HG02610 (cell line): ENCODE measurements at regions not wholly inside any gene's neighbourhood (a gene's known extent, or its start where the extent isn't known, plus 50 kb on each side); places are given as distances from the start of the nearest gene placed in this dataset.
"Not testable (repeated sequence)": the region's sequence is repeated elsewhere in the genome, so short reads cannot be mapped to it uniquely, and the experiment has no call there.

Source experiments
- ATAC-seq: cut with Tn5 transposase; IDR thresholded peaks from one replicate; pipeline ENCODE4 v1.9.1; 2021; ENCODE audit warnings: mild to moderate bottlenecking, moderate library complexity; ENCODE audit not compliant: unreplicated experiment

DNA sequence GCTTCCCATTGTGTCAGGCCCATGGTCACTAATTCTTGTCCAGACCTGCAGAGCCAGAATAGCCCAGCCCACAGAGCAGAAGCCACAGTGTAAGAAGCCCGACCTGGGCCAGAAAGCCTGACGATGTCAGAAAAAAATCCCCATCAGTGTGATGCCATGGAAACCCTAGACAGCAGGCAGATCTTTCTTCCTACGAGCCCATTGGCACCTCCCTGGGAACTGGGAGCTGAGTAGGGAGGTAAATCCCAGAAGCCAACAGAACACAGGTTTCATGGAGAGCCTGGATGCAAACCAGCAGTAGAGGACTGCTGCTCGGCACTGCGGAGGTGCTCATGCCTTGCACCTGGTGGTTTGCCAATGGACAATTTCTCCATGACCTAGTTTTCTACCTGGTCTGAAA lies 82.2 kb upstream of the SLC22A16 start:
- no peak for ATAC-seq

DNA sequence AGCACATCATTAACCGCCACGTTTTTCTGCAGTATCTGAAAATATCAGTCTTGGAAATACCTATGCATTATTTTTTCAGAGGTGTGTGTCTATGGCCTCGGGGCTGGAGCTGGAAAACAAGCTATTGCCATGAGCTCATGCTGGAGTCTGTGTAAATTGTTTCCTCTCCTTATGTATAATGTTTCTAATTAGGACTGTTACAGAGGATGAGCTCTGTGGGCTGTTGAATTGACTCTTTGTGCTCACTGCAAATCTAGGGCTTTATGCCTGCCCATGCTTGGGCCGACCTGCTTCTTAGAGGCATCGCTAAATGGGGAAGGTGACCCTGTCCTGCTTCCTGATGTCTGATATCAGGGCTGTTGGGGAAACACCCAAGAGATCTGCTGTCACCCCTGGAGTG lies 80.8 kb upstream of the SLC22A16 start:
- no peak for ATAC-seq

DNA sequence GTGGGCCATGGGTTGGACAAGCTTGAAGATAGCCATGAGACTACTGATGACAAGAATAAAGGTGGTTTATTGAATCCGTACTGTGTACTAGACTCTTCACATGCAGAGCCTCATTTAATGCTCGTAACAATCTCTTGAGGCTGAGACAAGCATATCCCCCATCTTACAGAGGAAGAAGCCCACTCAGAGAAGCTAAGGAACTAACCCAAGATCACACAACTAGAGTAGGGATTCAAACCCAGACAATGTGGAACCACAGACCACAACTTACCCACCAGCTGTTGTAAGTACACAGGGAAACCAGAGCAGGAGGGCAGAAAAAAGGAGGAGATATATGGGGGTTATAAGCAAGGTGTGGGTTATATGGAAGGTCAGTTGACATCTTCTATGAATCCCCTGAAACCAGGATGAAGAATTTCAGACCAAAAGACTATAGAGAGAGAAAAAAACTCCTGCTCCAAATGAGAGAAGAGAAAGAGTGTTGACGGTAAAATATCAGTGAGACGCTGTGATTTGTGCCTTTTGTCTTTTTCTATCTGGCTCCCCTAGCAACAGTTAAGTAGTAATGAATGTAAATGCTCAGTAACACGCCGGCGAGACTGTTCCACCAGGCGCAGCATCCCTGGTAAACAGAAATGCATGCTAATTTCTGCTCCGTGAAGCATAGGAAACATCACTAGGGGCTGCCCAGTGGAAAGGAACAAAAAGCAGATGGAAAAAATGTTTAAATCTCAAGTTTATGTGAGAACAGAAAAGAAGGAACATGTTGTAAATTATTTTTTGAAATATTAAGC lies 80.1 kb upstream of the SLC22A16 start:
- ATAC-seq: no peak

DNA sequence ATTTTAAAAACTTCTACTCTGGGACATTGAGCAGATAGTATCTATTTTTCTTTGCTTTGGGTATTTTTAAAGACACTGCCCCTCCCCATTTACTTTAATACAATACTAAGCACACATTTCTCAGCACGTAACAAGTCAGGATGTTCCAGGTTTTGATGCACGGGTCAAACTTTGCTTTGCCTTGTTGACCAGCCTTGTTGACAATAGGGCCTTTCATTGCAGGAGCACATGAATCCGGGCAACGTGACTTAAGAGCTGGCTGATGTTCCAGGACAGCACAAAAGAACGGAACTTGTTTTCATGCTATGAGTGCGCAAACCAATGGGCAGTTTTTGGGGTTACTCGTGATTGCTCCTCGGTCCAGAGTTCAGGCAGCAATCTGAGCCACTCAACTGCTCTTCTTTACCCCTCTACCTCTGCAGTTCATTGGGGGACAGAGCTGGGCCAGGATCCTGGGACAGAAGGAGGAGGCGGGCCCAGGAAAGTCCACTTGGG lies 78.6 kb upstream of the SLC22A16 start:
- no peak for ATAC-seq

DNA sequence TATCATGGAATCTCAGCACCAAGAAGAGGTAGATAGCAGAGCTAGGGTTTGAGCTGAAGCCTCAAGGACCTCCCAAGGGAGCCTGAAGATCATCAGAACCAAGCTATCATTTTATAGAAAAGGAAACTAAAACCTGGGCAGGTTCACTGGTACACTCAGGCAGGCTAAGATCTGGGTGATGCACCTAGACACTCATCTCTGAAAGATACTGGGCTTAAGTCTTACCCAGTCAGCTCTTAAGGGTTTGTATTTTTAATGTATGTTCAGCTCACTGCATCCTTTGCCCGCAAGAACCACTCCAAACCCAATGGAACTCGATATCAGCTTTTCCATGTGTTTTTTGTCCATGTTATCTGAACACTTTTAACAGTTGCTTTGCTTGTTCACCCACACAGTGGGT lies 78.0 kb upstream of the SLC22A16 start:
- ATAC-seq: no peak

DNA sequence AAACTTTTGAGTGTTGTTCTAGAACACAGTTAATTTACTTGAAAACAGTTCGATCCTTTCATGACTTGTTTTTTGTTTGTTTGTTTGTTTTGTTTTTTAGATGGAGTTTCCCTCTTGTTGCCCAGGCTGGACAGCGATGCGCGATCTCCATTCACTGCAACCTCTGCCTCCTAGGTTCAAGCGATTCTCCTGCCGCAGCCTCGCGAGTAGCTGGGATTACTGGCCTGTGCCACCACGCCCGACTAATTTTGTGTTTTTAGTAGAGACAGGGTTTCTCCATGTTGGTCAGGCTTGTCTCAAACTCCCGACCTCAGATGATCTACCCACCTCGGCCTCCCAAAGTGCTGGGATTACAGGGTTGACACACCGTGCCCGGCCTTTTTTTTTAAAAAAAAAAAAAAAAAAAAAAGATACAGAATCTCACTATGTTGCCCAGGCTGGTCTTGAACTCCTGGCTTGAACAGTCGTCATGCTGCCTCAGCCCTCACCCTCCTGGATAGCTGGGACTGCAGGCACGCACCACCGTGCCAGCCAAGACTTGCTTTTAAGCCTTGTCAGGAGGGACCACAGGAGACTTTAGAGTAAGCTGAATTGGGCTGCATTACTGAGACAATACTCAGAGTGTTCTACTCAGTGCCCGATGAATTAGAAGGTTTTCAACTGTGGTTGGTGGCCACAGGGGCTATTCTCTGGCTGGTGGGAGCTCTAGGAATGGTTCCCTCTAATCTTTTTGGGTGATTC lies 76.7 kb upstream of the SLC22A16 start:
- no peak for ATAC-seq

DNA sequence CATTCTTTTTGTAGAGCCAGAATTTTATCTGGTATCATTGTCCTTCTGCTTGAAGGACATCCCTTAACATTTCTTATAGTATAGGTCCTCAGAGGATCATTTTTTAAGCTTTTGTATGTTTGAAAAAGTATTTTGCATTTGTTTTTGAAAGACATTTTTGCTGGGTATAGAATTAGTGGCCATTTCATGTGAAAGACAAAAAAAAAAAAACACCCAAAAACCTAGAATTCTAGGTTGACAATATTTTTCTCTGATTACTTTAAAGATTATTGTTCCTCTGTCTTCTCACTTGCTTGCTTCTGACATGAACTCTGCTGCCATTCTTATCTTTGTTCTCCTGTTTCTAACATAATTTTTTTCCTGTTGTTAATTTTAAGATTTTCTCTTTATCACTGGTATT lies 75.7 kb upstream of the SLC22A16 start:
- ATAC-seq: no peak

DNA sequence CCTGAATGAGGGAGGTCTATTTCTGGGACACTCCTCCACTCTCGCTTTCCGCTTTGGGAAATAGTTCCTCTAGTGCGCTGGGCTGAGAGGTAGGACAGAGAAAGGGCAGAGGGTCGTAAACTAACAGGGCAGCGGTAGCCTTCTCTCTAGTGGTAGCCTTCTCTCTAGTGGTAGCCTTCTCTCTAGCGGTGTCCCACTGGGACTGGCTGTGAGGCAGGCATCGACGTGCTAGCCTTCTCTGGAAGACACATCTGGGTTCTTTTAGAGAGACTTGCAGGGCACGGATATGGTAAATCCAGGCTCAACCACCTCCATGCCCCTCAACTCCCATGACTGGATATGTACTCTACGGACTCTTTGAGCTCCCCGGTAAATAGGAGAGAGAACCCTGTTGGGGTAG lies 74.7 kb upstream of the SLC22A16 start:
- no peak for ATAC-seq

DNA sequence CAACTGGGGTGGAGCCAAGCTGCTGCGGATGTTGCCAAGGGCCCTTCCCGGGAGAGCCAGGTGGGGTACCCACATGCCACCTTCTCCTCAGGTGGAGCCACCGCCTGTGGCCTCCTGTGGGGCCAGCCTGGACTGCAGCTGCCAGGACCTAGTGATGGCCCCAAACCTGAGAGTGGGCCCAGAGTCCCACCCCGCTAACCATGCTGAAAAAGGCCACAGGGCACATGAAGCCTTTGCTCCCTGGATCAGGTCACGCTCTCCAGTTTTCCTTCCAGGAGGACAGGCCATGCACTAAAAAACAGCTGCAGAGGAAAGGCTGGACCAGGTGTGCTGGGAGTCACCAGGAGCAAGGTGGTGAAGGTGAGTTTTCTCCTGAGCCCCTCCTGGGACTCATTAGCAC lies 73.9 kb upstream of the SLC22A16 start:
- no peak for ATAC-seq

DNA sequence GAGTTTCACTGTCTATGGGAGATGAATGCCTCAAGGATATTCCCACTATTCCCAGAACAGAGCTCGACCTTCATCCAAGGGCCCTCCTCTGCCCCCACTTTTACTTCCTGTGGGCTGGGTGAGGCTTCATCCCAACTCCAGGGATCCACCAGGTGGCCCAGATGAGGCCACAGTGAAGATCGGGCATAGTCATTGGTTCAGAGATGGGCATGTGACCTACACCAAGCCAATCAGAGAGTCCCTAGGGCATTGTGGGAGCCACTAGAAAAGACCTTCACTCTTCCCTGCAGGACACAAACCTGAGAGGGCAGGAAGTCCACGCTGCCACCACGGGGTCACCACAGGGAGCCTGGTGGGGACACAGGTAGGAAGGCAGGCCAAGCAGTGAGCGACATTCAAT lies 72.9 kb upstream of the SLC22A16 start:
- no peak for ATAC-seq

DNA sequence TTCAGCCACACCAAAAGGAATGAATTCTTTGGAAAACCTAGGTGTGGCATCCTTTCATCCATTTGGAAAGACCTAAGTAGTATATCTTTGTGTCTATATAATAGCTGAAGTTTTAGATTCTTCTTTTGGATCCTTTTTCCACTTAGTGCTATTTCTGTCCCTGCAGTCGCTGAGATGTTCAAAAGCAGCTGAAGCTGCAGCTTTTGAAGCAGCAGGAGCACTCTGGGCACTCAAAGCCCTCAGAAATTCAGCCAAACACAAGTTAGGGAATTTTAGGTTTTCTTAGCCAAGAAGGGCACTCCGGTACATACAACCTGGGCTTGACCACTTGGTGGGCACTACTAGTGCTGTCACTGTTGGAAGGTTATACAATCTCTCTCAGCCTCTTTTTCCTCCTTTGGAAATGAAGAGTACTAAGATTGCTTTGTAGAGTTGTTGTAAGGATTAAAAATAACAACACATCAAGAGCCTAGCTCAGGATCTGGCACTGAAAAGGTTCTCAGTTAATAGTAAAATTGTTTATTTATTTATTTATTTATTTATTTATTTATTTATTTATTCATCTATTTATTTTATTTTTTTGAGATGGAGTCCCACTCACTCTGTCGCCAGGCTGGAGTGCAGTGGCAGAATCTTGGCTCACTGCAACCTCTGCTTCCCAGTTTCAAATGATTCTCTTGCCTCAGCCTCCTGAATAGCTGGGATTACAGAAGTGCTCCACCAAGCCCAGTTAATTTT lies 71.9 kb upstream of the SLC22A16 start:
- no peak for ATAC-seq

DNA sequence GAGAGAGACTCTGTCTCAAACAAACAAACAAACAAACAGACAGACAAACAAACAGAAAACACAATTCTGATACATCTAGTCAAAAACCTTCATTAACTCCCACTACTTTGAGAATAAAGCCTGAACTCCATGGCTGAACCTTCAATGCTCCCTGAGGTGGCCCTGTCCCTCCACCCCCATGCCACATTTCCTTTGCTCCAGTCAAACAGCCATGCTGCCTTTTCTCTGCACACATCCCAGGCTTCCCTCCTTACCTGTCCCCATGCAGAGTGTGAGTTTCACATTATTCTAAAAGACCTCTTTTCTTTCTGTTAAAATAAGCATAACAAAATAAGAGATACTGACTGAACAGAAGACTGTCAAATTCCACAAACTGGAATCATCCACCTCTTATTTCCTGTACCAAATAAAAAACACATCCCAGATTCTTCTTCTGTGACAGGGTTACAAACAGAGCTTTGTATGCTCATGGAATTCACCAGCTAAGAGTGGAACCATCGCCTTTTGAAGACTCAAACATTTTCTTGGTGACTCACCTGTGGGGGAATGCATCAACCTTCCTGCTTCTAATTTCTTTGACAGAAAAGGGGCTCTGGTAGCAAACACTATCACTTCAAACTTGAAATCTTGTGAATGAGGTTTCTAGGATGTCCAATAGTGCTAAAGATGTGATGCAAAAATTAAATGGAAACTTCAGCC lies 71.0 kb upstream of the SLC22A16 start:
- ATAC-seq: no peak

DNA sequence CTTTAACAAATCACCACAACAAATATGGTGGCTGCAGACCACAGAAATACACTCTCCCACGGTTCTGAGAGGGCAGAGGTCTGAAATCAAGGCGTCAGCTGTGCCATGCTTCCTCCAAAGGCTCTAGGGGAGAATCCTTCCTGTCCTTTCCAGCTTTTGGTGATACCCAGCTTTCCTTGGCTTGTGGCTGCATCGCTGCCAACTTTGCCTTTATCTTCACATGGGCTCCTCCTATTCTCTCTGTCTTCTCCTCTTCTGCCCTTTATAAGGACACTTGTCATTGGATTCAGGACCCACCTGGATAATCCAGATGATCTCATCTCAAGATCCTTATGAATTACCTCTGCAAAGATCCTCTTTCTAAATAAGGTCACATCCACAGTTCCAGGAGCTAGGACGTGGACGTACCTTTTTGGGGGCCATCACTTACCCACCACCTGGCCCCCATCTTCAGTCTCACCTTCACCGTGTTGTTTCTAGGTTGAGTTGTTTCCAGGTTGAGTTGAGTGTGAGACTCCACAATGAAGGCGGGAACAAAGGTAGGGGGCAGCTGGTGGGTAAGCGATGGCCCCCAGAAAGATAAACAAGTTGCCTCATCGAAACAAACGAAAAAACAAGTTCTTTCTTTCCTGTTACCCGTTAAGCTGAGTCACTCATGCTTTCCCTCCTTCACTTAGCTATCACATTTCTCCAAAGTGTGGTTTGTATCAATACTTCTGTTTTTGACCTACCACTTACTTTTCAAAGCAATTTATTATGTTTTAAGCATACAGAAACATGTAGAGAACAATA lies 68.9 kb upstream of the SLC22A16 start:
- no peak for ATAC-seq

DNA sequence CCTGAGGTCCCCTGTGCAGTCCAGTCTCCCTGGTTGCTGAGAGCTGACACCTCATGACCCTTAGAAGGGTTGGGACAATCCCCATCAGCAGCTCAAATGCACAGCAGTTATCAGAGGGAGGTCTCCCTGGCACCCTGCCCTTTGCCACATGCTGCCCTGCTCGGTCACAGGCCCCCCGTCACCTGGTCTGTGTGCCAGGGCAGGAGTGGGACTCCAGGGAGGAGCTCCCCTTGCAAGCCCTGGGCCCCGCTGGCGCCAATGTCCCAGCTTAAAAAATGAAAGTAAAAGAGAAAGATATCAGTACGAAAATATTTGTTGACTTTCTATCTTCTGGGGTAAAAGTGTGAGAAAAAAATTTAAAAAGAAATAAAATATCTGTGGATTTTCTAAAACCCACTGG lies 68.1 kb upstream of the SLC22A16 start:
- ATAC-seq: no peak

DNA sequence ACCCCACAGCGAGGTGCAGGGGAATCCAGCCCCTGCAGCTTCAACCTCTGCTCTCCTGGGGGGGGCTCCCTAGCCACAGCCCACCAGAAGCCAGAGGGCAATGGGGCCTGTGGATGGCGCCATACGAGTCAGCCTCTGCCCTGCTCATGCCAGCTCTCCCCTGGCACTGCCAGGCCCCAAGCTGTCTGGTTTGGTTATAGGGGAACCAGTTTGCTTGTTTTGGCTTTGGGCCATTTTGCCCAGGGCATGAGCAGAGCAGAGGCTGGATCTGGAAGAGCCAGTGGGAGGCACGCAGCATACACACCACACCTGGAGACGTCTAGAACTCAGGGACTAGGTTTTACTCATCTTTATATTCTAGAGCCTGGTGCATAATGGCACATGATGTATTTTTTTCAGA lies 66.7 kb upstream of the SLC22A16 start:
- ATAC-seq: no peak

DNA sequence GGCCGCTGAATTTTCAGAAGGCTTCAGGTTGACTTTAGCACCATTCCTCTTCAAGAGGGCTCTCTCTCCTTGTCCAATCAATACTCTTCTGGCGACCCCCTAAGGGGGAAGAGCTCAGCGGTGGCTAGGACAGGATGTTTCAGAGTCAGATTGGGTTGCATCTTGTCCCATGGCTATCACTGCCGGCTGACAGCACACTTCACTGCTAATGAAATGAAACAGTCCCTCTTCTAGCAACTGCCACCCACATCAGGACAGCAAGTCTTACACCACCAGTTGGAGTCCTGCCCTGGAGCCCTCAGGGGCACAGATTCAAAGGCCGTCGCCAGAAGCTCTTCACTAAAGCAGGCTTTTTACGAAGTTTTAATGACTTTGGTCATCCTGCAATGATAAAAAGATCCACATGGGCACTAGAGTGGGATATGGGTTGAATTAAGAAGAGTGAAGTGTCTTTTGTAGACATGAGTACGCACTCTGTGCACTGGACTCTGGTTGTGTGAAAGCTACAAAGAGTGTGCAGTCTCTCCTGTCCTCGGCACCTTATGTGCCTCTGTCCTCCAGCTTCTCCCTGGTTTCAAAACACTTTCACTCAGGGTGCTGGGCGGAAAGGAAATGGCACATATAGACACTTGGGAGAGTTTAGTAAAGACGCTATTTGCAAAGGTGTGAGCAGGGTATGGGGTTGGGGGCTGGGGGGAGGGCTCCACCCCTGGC lies 66.1 kb upstream of the SLC22A16 start:
- ATAC-seq: no peak

DNA sequence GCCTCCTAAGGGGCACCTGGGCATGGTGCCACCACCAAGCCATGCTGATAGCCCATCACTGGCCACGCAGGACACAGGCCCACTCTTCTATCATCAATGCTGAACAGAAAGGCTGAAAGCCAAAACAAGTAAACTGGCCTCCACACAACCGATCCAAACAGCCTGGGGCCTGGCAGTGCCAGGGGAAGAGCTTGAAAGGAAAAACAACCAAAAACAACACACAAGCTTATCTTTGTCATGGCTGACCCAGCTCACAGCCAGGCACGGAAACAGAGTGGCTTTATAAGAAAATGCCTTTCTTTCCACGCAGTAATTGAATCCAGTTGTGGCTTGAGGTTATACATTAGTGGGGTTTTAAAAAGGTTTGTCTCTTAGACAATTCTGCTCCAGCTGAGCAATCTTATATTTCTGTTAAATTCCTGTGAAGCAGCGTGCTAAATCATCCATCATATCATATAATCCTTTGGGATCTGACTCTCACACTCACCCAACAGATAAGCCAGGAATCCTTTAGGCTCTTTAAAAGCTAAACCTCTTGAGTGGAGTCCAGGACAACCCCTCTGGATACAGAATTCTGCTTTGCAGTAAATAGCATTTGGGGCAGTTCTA lies 65.4 kb upstream of the SLC22A16 start:
- no peak for ATAC-seq

DNA sequence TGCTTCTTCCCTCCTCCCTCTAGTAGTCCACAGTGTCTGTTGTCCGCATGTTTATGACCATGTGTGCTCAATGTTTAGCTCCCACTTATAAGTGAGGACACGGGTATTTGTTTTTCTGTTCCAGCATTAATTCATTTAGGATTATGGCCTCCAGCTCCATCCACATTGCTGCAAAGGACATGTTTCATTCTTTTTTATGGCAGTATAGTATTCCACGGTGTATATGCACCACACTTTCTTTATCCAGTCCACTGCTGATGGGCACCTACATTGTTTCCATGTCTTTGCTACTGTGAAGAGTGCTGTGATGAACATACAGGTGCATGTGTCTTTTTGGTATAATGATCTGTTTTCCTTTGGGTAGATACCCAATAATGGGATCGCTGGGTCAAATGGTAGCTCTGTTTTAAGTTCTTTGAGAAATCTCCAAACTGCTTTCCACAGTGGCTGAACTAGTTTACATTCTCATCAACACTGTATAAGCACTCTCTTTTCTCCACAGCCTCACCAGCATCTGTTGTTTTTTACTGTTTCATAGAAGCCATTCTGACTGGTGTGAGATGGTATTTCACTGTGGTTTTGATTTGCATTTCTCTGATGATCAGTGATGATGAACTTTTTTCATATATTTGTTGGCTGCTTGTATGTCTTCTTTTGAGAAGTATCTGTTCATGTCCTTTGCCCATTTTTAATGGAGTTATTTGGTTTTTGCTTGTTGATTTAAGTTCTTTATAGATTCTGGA lies 63.0 kb upstream of the SLC22A16 start:
- not testable (repeated sequence) for ATAC-seq
